HepG2 (cell line): ENCODE measurements at regions not wholly inside any gene's neighbourhood (a gene's known extent, or its start where the extent isn't known, plus 50 kb on each side); places are given as distances from the start of the nearest gene placed in this dataset.

Source experiments
- ARHGAP35 ChIP-seq: sonication (generic); formaldehyde crosslinking; IDR thresholded peaks from 2 replicates; pipeline ENCODE4 v1.9.0; 2022; ENCODE audit warnings: mild to moderate bottlenecking, inconsistent platforms, moderate library complexity, missing genetic modification reagents, borderline replicate concordance
- BCL6 ChIP-seq: IDR thresholded peaks from 2 replicates; pipeline ENCODE4 v1.6.1; 2016; ENCODE audit warnings: missing genetic modification reagents, missing compliant biosample characterization
- CEBPB ChIP-seq: IDR thresholded peaks from 2 replicates; pipeline ENCODE4 v1.6.1; 2011; ENCODE audit warnings: low read depth, low read length, improper control_type of control experiment, borderline replicate concordance
- GATAD2A ChIP-seq: IDR thresholded peaks from 2 replicates; pipeline ENCODE4 v1.6.1; 2016
- KDM5A ChIP-seq: fragments of 200-600 bp; sonication (generic); IDR thresholded peaks from 2 replicates; pipeline ENCODE4 v1.7.0; 2018; ENCODE audit warnings: antibody characterized with exemption, mild to moderate bottlenecking, low read length, borderline replicate concordance
- MTF1 ChIP-seq: sonication (generic); formaldehyde crosslinking; IDR thresholded peaks from 2 replicates; pipeline ENCODE4 v1.5.0; 2020; ENCODE audit warnings: missing genetic modification reagents
- NPAS2 ChIP-seq: sonication (generic); formaldehyde crosslinking; IDR thresholded peaks from 2 replicates; pipeline ENCODE4 v1.8.0; 2022; ENCODE audit warnings: mild to moderate bottlenecking, missing genetic modification reagents, borderline replicate concordance
- PITX1 ChIP-seq: sonication (generic); formaldehyde crosslinking; IDR thresholded peaks from 2 replicates; pipeline ENCODE4 v1.5.1; 2020; ENCODE audit warnings: mild to moderate bottlenecking, missing genetic modification reagents
- POLR2G ChIP-seq: fragments of 200-400 bp; formaldehyde crosslinking; IDR thresholded peaks from 2 replicates; pipeline ENCODE4 v1.6.1; 2018; ENCODE audit warnings: mild to moderate bottlenecking, low read depth, low read length, moderate library complexity
- SMARCE1 ChIP-seq: fragments of 450-650 bp; IDR thresholded peaks from 2 replicates; pipeline ENCODE4 v1.6.1; 2017; ENCODE audit warnings: borderline replicate concordance
- SRY ChIP-seq: sonication (generic); formaldehyde crosslinking; IDR thresholded peaks from 2 replicates; pipeline ENCODE4 v1.8.0; 2022; ENCODE audit warnings: mild to moderate bottlenecking, missing genetic modification reagents
- TARDBP ChIP-seq: sonication (generic); formaldehyde crosslinking; IDR thresholded peaks from 2 replicates; pipeline ENCODE4 v1.8.0; 2022; ENCODE audit warnings: mild to moderate bottlenecking, missing genetic modification reagents
- ZFP37 ChIP-seq: sonication (generic); formaldehyde crosslinking; IDR thresholded peaks from 2 replicates; pipeline ENCODE4 v1.4.0; 2020; ENCODE audit warnings: missing genetic modification reagents, borderline replicate concordance
- ZNF121 ChIP-seq: sonication (generic); formaldehyde crosslinking; IDR thresholded peaks from 2 replicates; pipeline ENCODE4 v1.5.0; 2020; ENCODE audit warnings: mild to moderate bottlenecking, missing genetic modification reagents
- ZNF326 ChIP-seq: sonication (generic); formaldehyde crosslinking; IDR thresholded peaks from 2 replicates; pipeline ENCODE4 v1.4.0; 2020; ENCODE audit warnings: missing genetic modification reagents, borderline replicate concordance
- ZNF570 ChIP-seq: sonication (generic); formaldehyde crosslinking; IDR thresholded peaks from 2 replicates; pipeline ENCODE4 v1.4.0; 2020; ENCODE audit warnings: mild to moderate bottlenecking, missing genetic modification reagents, borderline replicate concordance
- ZNF598 ChIP-seq: sonication (generic); formaldehyde crosslinking; IDR thresholded peaks from 2 replicates; pipeline ENCODE4 v1.5.1; 2020; ENCODE audit warnings: mild to moderate bottlenecking, missing genetic modification reagents, borderline replicate concordance
- TF ChIP-seq, protein P1 (sequence below): IDR thresholded peaks from 2 replicates; pipeline ENCODE4 v1.6.1; 2018; ENCODE audit warnings: missing genetic modification reagents, mild to moderate bottlenecking, missing compliant biosample characterization
- TF ChIP-seq, protein P2 (sequence below): sonication (generic); formaldehyde crosslinking; IDR thresholded peaks from 2 replicates; pipeline ENCODE4 v1.4.0; 2020; ENCODE audit warnings: missing genetic modification reagents, borderline replicate concordance
- TF ChIP-seq, protein P3 (sequence below): sonication (generic); formaldehyde crosslinking; IDR thresholded peaks from 2 replicates; pipeline ENCODE4 v1.4.0; 2020; ENCODE audit warnings: mild to moderate bottlenecking, missing genetic modification reagents
- TF ChIP-seq, protein P4 (sequence below): IDR thresholded peaks from 2 replicates; pipeline ENCODE4 v1.6.1; 2016
- TF ChIP-seq, protein P5 (sequence below): sonication (generic); formaldehyde crosslinking; IDR thresholded peaks from 2 replicates; pipeline ENCODE4 v1.8.0; 2022; ENCODE audit warnings: mild to moderate bottlenecking, missing genetic modification reagents; ENCODE audit not compliant: insufficient replicate concordance

DNA sequence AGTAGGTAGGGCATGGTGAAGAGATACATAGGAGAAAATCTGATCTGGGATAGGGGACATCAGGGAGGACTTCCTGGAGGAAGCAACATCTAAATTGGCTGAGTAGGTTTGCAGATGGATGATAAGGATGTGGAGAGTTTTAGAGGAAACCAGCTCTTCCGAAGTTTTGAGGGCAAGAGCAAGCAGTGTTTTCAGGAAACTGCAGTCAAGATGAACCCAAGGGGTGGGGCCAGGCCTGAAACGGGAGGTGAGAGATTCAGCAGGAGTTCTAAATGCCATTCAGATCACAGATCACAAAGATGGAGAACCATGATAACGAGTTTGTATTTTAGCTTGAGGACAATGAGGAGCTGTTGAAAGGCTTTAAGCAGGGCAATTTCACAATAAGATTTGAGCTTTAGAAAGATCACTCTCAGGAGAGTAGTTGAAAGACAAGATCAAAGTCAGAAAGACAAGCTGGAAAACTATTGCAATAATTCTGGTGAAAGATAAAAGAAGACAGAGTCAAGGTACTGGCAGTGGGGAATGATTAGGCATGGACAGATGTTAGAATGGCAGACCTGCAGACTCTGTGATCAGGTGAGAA, 70.1 kb upstream of the PLXNC1 start (continued):
- no peak for TF ChIP-seq KDM5A
- no peak for TF ChIP-seq TARDBP (CRISPR knock-in tag)
- TF ChIP-seq, protein P1, sequence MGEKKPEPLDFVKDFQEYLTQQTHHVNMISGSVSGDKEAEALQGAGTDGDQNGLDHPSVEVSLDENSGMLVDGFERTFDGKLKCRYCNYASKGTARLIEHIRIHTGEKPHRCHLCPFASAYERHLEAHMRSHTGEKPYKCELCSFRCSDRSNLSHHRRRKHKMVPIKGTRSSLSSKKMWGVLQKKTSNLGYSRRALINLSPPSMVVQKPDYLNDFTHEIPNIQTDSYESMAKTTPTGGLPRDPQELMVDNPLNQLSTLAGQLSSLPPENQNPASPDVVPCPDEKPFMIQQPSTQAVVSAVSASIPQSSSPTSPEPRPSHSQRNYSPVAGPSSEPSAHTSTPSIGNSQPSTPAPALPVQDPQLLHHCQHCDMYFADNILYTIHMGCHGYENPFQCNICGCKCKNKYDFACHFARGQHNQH: 0 out of 2 replicates have a peak, but pooled peaks have one; percentile 19
- TF ChIP-seq ZNF121: no peak
- no peak for TF ChIP-seq MTF1 (CRISPR knock-in tag)
- no peak for TF ChIP-seq PITX1
- no peak for TF ChIP-seq ZNF598 (CRISPR knock-in tag)
- TF ChIP-seq, protein P2, sequence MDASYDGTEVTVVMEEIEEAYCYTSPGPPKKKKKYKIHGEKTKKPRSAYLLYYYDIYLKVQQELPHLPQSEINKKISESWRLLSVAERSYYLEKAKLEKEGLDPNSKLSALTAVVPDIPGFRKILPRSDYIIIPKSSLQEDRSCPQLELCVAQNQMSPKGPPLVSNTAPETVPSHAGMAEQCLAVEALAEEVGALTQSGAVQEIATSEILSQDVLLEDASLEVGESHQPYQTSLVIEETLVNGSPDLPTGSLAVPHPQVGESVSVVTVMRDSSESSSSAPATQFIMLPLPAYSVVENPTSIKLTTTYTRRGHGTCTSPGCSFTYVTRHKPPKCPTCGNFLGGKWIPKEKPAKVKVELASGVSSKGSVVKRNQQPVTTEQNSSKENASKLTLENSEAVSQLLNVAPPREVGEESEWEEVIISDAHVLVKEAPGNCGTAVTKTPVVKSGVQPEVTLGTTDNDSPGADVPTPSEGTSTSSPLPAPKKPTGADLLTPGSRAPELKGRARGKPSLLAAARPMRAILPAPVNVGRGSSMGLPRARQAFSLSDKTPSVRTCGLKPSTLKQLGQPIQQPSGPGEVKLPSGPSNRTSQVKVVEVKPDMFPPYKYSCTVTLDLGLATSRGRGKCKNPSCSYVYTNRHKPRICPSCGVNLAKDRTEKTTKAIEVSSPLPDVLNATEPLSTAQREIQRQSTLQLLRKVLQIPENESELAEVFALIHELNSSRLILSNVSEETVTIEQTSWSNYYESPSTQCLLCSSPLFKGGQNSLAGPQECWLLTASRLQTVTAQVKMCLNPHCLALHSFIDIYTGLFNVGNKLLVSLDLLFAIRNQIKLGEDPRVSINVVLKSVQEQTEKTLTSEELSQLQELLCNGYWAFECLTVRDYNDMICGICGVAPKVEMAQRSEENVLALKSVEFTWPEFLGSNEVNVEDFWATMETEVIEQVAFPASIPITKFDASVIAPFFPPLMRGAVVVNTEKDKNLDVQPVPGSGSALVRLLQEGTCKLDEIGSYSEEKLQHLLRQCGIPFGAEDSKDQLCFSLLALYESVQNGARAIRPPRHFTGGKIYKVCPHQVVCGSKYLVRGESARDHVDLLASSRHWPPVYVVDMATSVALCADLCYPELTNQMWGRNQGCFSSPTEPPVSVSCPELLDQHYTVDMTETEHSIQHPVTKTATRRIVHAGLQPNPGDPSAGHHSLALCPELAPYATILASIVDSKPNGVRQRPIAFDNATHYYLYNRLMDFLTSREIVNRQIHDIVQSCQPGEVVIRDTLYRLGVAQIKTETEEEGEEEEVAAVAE (CRISPR knock-in tag): no peak
- no peak for TF ChIP-seq ZFP37 (CRISPR knock-in tag)
- TF ChIP-seq, protein P3, sequence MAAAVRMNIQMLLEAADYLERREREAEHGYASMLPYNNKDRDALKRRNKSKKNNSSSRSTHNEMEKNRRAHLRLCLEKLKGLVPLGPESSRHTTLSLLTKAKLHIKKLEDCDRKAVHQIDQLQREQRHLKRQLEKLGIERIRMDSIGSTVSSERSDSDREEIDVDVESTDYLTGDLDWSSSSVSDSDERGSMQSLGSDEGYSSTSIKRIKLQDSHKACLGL (CRISPR knock-in tag): no peak
- TF ChIP-seq SRY: no peak
- TF ChIP-seq ARHGAP35 (CRISPR knock-in tag): no peak
- no peak for TF ChIP-seq NPAS2 (CRISPR knock-in tag)
- no peak for TF ChIP-seq ZNF326 (CRISPR knock-in tag)
- peak; percentile 75 for TF ChIP-seq GATAD2A (CRISPR knock-in tag)
- TF ChIP-seq, protein P4, sequence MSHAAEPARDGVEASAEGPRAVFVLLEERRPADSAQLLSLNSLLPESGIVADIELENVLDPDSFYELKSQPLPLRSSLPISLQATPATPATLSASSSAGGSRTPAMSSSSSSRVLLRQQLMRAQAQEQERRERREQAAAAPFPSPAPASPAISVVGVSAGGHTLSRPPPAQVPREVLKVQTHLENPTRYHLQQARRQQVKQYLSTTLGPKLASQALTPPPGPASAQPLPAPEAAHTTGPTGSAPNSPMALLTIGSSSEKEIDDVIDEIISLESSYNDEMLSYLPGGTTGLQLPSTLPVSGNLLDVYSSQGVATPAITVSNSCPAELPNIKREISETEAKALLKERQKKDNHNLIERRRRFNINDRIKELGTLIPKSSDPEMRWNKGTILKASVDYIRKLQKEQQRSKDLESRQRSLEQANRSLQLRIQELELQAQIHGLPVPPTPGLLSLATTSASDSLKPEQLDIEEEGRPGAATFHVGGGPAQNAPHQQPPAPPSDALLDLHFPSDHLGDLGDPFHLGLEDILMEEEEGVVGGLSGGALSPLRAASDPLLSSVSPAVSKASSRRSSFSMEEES (CRISPR knock-in tag): 0 out of 2 replicates have a peak, but pooled peaks have one; percentile 49
- no peak for TF ChIP-seq POLR2G
- TF ChIP-seq CEBPB: peak; percentile 68
- peak; percentile 81 for TF ChIP-seq BCL6 (CRISPR knock-in tag)
- no peak for TF ChIP-seq SMARCE1
- TF ChIP-seq ZNF570 (CRISPR knock-in tag): no peak
- TF ChIP-seq, protein P5, sequence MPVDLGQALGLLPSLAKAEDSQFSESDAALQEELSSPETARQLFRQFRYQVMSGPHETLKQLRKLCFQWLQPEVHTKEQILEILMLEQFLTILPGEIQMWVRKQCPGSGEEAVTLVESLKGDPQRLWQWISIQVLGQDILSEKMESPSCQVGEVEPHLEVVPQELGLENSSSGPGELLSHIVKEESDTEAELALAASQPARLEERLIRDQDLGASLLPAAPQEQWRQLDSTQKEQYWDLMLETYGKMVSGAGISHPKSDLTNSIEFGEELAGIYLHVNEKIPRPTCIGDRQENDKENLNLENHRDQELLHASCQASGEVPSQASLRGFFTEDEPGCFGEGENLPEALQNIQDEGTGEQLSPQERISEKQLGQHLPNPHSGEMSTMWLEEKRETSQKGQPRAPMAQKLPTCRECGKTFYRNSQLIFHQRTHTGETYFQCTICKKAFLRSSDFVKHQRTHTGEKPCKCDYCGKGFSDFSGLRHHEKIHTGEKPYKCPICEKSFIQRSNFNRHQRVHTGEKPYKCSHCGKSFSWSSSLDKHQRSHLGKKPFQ (CRISPR knock-in tag): no peak
